K562 (cell line): ENCODE measurements at regions not wholly inside any gene's neighbourhood (a gene's known extent, or its start where the extent isn't known, plus 50 kb on each side); places are given as distances from the start of the nearest gene placed in this dataset.

Source experiments
- ATAC-seq: fragments of 200-7000 bp; cut with Tn5 transposase; 3 replicates; pipeline ENCODE4 v1.9.1; 2020; ENCODE audit warnings: moderate library complexity
- BruUV-seq: library from RNA; stranded (reverse); fragments of 400-500 nt; replicated peaks from 2 replicates; lab custom pipeline; 2021; lab: Mats Ljungman, UMichigan
- CTCF ChIA-PET: fragments of 300-600 bp; formaldehyde crosslinking; extraction: SDS; loops from one replicate; lab custom pipeline; 2021; ENCODE audit warnings: low intra/inter-chr PET ratio; lab: Yijun Ruan, JAX
- POLR2A ChIA-PET: fragments of 300-600, 350-650 bp; sonication (Branson Sonifier 250); formaldehyde crosslinking; extraction: SDS; loops from one replicate; lab custom pipeline; 2021; ENCODE audit warnings: antibody characterized with exemption, inconsistent platforms; lab: Yijun Ruan, JAX
- DNase-seq, 4 experiments: peaks; one replicate each; pipeline versions ENCODE4 v3.0.0 to v3.0.0-alpha.2; 2011 to 2018; ENCODE audit warnings: low spot score in 3 of 4, mixed read lengths in 3 of 4; ENCODE audit errors: extremely low read depth in 1 of 4
- FAIRE-seq: peaks from 2 replicates; lab custom pipeline; 2011; peaks lifted over from hg19 to GRCh38; lab: Jason Lieb, UNC
- H2AFZ ChIP-seq: 2 replicates; pipeline ENCODE4 v1.6.0; 2011; ENCODE audit warnings: low read depth, low read length, control low read depth, inconsistent platforms
- H3K27ac ChIP-seq: fragments of 200-600 bp; 3 replicates; pipeline ENCODE4 v1.8.0; 2011; ENCODE audit warnings: low read depth, mild to moderate bottlenecking, control low read depth, inconsistent platforms, low read length, moderate library complexity, mixed read lengths; ENCODE audit errors: extremely low read depth
- H3K27me3 ChIP-seq, 2 experiments: fragments of 300-600 bp in 1 of 2; 2 replicates in 1 of 2; 3 replicates in 1 of 2; pipeline versions ENCODE4 v1.6.0 to v1.8.0; 2011; ENCODE audit warnings: inconsistent platforms in 2 of 2, low read length in 2 of 2, mild to moderate bottlenecking in 1 of 2, mixed read lengths in 1 of 2, moderate library complexity in 1 of 2; ENCODE audit not compliant: control insufficient read depth in 2 of 2, insufficient read depth in 2 of 2
- H3K36me3 ChIP-seq: fragments of 300-600 bp; 3 replicates; pipeline ENCODE4 v1.8.0; 2011; ENCODE audit warnings: mild to moderate bottlenecking, low read length, inconsistent platforms; ENCODE audit not compliant: control insufficient read depth, insufficient read depth
- H3K4me1 ChIP-seq, 2 experiments: fragments of 200-600 bp in 1 of 2; replicated peaks in 1 of 2; 2 replicates in 1 of 2; 3 replicates in 1 of 2; pipeline versions ENCODE4 v1.5.1 to v1.8.0; 2011; ENCODE audit warnings: inconsistent platforms in 2 of 2, low read length in 2 of 2, mild to moderate bottlenecking in 1 of 2, mixed read lengths in 1 of 2, moderate library complexity in 1 of 2; ENCODE audit not compliant: control insufficient read depth in 2 of 2, insufficient read depth in 2 of 2
- H3K4me2 ChIP-seq: 2 replicates; pipeline ENCODE4 v1.6.1; 2011; ENCODE audit warnings: low read length, control low read depth, inconsistent platforms, mixed read lengths; ENCODE audit not compliant: insufficient read depth
- H3K4me3 ChIP-seq: fragments of 200-600 bp; sonication (generic), shearing (Covaris generic); 2 replicates; pipeline ENCODE4 v1.5.1; 2016; ENCODE audit warnings: control low read depth, inconsistent platforms
- H3K79me2 ChIP-seq: fragments of 200-600 bp; 3 replicates; pipeline ENCODE4 v1.8.0; 2011; ENCODE audit warnings: low read length, inconsistent platforms; ENCODE audit not compliant: control insufficient read depth, insufficient read depth
- H3K9ac ChIP-seq, 2 experiments: 2 replicates each; pipeline versions ENCODE4 v1.6.0 to v1.6.1; 2011; ENCODE audit warnings: low read depth in 2 of 2, low read length in 2 of 2, control low read depth in 1 of 2, inconsistent platforms in 1 of 2, mild to moderate bottlenecking in 1 of 2, mixed read lengths in 1 of 2; ENCODE audit not compliant: insufficient read depth in 1 of 2
- H3K9me1 ChIP-seq: one replicate; pipeline ENCODE4 v1.6.0; 2011; ENCODE audit warnings: inconsistent platforms, mild to moderate bottlenecking, low read length, moderate library complexity; ENCODE audit not compliant: control insufficient read depth, insufficient read depth
- H3K9me3 ChIP-seq: replicated peaks from 2 replicates; pipeline ENCODE4 v1.5.1; 2011; ENCODE audit warnings: low read depth, low read length, inconsistent platforms; ENCODE audit not compliant: control insufficient read depth, insufficient read depth
- H4K20me1 ChIP-seq: replicated peaks from 2 replicates; pipeline ENCODE4 v1.6.1; 2011; ENCODE audit warnings: low read length, inconsistent platforms, mixed read lengths; ENCODE audit not compliant: control insufficient read depth, insufficient read depth
- NFE2L1 ChIP-seq: fragments of 450-650 bp; IDR thresholded peaks from 2 replicates; pipeline ENCODE4 v1.6.1; 2016; ENCODE audit warnings: missing genetic modification characterization, low read depth, mild to moderate bottlenecking, missing compliant biosample characterization, moderate library complexity, borderline replicate concordance
- SIN3A ChIP-seq, 2 experiments: fragments of 150-350 bp in 1 of 2; IDR thresholded peaks; 2 replicates each; pipeline ENCODE4 v1.6.1; 2011 to 2016; ENCODE audit warnings: borderline replicate concordance in 2 of 2, low read depth in 2 of 2, low read length in 2 of 2, mild to moderate bottlenecking in 2 of 2, moderate library complexity in 2 of 2; ENCODE audit not compliant: control insufficient read depth in 1 of 2
- SRF ChIP-seq, 2 experiments: fragments of 250-450, 450-650 bp in 1 of 2; sonication (Bioruptor Pico) in 1 of 2; sonication (generic) in 1 of 2; formaldehyde crosslinking; IDR thresholded peaks; 2 replicates each; pipeline versions ENCODE4 v1.5.0 to v1.5.1; 2020 to 2022; ENCODE audit warnings: mild to moderate bottlenecking in 1 of 2, missing genetic modification reagents in 1 of 2
- TAF7 ChIP-seq: fragments of 450-650 bp; IDR thresholded peaks from 2 replicates; pipeline ENCODE4 v1.6.1; 2016; ENCODE audit warnings: missing genetic modification characterization, missing compliant biosample characterization
- ZBTB2 ChIP-seq: fragments of 450-650 bp; IDR thresholded peaks from 2 replicates; pipeline ENCODE4 v1.6.1; 2016; ENCODE audit warnings: antibody characterized with exemption
- ZC3H4 ChIP-seq: sonication (generic); formaldehyde crosslinking; IDR thresholded peaks from 2 replicates; pipeline ENCODE4 v1.9.0; 2021; ENCODE audit warnings: missing genetic modification reagents, borderline replicate concordance
- ZNF589 ChIP-seq: fragments of 200-800 bp; sonication (Bioruptor generic); IDR thresholded peaks from 2 replicates; pipeline ENCODE4 v1.6.1; 2016; ENCODE audit warnings: low read depth, missing genetic modification characterization, missing compliant biosample characterization
- WGBS: fragments of 100-300 bp; shearing (Covaris generic); methylation state at CpG from one replicate; pipeline ENCODE4 v1.1.6; 2016; ENCODE audit warnings: low coverage, mixed read lengths; ENCODE audit not compliant: insufficient coverage; ENCODE audit errors: missing lambda C conversion rate; 5-methylcytosine and 5-hydroxymethylcytosine counted together
- in situ Hi-C: fragments of 300-500 bp; cut with MboI; formaldehyde crosslinking; loops from 4 replicates; pipeline ENCODE4 v1.15.0; 2018; ENCODE audit warnings: inconsistent platforms, mixed read lengths
- intact Hi-C: fragments of 100-400 bp; cut with micrococcal nuclease; formaldehyde crosslinking; loops from 2 replicates; pipeline ENCODE4 v1.14.2; 2022
- TF ChIP-seq, protein P1 (sequence below): IDR thresholded peaks from 2 replicates; pipeline ENCODE4 v1.6.1; 2016; ENCODE audit warnings: missing genetic modification characterization, missing compliant biosample characterization

DNA sequence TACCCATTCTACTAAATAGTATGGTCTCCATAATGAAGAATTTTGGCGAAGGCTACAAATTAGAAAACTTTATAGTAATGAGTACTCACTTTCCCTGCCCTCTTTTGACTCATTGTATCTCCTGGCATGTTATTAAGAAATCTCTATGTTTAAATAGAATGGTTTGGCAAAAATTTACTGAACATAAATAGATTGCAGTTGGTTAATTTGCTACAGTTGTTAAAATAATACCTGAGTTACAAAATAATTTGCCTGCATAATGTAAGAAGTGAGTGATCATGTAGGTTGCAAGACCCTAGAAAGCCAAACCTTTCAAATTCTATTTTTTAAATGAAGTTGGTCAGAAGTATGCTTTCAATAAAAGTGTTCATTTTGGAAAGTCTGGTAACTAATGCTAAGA is 176.8 kb upstream of the AHR start:
- ATAC-seq (no peak), FAIRE-seq (no peak), DNase-seq (no peak)
- BruUV-seq = no TSS peak
- Histone ChIP-seq H3K27me3 (no peaks in the 10 kb centered on the region), H3K9me3 (no peaks in the 10 kb centered on the region; the same call in none of the 2 replicates), H3K9ac (no peak overlapping the region), H3K4me1 (no peaks in the 10 kb centered on the region), H2AFZ (no peak overlapping the region), H4K20me1 (no peaks in the 10 kb centered on the region), H3K9me1 (no peaks in the 10 kb centered on the region), H3K4me3 (no peak overlapping the region), H3K36me3 (no peaks in the 10 kb centered on the region), H3K4me2 (no peak overlapping the region), H3K79me2 (no peaks in the 10 kb centered on the region), H3K27ac (no peak overlapping the region)
- intact Hi-C loops = no loop called here
- WGBS = 14% methylated on average over 1 of the region's 1 CpG
- POLR2A ChIA-PET = no interaction called here
- CTCF ChIA-PET = no interaction called here
- no peak for TF ChIP-seq ZNF589 (CRISPR knock-in tag)
- TF ChIP-seq, protein P1, sequence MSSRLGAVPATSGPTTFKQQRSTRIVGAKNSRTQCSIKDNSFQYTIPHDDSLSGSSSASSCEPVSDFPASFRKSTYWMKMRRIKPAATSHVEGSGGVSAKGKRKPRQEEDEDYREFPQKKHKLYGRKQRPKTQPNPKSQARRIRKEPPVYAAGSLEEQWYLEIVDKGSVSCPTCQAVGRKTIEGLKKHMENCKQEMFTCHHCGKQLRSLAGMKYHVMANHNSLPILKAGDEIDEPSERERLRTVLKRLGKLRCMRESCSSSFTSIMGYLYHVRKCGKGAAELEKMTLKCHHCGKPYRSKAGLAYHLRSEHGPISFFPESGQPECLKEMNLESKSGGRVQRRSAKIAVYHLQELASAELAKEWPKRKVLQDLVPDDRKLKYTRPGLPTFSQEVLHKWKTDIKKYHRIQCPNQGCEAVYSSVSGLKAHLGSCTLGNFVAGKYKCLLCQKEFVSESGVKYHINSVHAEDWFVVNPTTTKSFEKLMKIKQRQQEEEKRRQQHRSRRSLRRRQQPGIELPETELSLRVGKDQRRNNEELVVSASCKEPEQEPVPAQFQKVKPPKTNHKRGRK = no peak
- no peak for TF ChIP-seq TAF7 (tag)
- no peak for TF ChIP-seq SIN3A (IDR thresholded peaks at IDR 0.05; ENCODE audit: borderline replicate concordance in 2 of 2, control insufficient read depth in 1 of 2, low read depth in 2 of 2, low read length in 2 of 2)
- no peak for TF ChIP-seq ZBTB2
- TF ChIP-seq ZC3H4 (CRISPR knock-in tag) = no peak
- TF ChIP-seq SRF (CRISPR knock-in tag; IDR thresholded peaks at IDR 0.05) = no peak
- no peak for TF ChIP-seq NFE2L1
- in situ Hi-C loops = no loop called here
